Activated T-helper 17 cell treated with anti-CD3 and anti-CD28 coated beads, Interleukin-2, amount 50 U/mL, for 72 hours (primary cell): ENCODE measurements at regions not wholly inside any gene's neighbourhood (a gene's known extent, or its start where the extent isn't known, plus 50 kb on each side); places are given as distances from the start of the nearest gene placed in this dataset.

Experiments
- ATAC-seq: fragments of 150-1000 bp; cut with Tn5 transposase; replicated peaks from 2 replicates; pipeline ENCODE4 v1.10.0; 2021; ENCODE audit warnings: mild to moderate bottlenecking, moderate library complexity
- H3K27ac Mint-ChIP-seq: one replicate; pipeline ENCODE4 v1.8.0; 2022; ENCODE audit warnings: mixed read lengths
- H3K27me3 Mint-ChIP-seq: one replicate; pipeline ENCODE4 v1.8.0; 2022; ENCODE audit warnings: mixed read lengths
- H3K36me3 Mint-ChIP-seq: one replicate; pipeline ENCODE4 v1.8.0; 2022; ENCODE audit warnings: low read depth, mild to moderate bottlenecking, mixed read lengths
- H3K4me1 Mint-ChIP-seq: one replicate; pipeline ENCODE4 v1.8.0; 2022; ENCODE audit warnings: mixed read lengths
- H3K4me3 Mint-ChIP-seq: one replicate; pipeline ENCODE4 v1.8.0; 2022; ENCODE audit warnings: mild to moderate bottlenecking, mixed read lengths
- H3K9me3 Mint-ChIP-seq: one replicate; pipeline ENCODE4 v1.8.0; 2022; ENCODE audit warnings: mixed read lengths

- Mint-ChIP-seq H3K9me3 (no peaks in the 10 kb centered on the region), H3K4me1 (no peaks in the 10 kb centered on the region), H3K4me3 (no peak overlapping the region), H3K27me3 (peaks cover 18% of the 10 kb centered on the region), H3K27ac (no peak overlapping the region), H3K36me3 (no peaks in the 10 kb centered on the region)
- ATAC-seq: no peak
Observed at GRCh38 chr12:102534899-102535298, 54.5 kb upstream of the IGF1 start.

- no peak for ATAC-seq
Observed at GRCh38 chr12:102533483-102534215, 53.3 kb upstream of the IGF1 start.

More at GRCh38 chr12:102533483-102534215, 53.3 kb upstream of the IGF1 start:
- Mint-ChIP-seq H3K4me1 (no peaks in the 10 kb centered on the region), H3K27me3 (peaks cover 9% of the 10 kb centered on the region), H3K9me3 (no peaks in the 10 kb centered on the region), H3K27ac (no peak overlapping the region), H3K36me3 (no peaks in the 10 kb centered on the region), H3K4me3 (no peak overlapping the region)
